Cardiac fibroblast (primary cell): ENCODE measurements at regions not wholly inside any gene's neighbourhood (a gene's known extent, or its start where the extent isn't known, plus 50 kb on each side); places are given as distances from the start of the nearest gene placed in this dataset.

ENCODE experiments used
- DNase-seq, 2 donors: peaks; one replicate each; pipeline versions ENCODE4 v3.0.0 to v3.0.0-alpha.2; 2010; ENCODE audit warnings: low read depth in 2 of 2
- H3K4me3 ChIP-seq, 2 donors: replicated peaks in 1 of 2; 1 replicate in 1 of 2; 2 replicates in 1 of 2; pipeline ENCODE4 v1.5.1; 2011; ENCODE audit warnings: low read depth in 2 of 2, low read length in 2 of 2, mild to moderate bottlenecking in 2 of 2, moderate library complexity in 1 of 2
- CTCF ChIP-seq: IDR thresholded peaks from one replicate; pipeline ENCODE4 v1.5.1; 2011; ENCODE audit warnings: low read depth, mild to moderate bottlenecking, low read length, inconsistent platforms

GRCh38 chr6:27547157-27548075, 74.5 kb upstream of the ZNF184 start:
- TF ChIP-seq CTCF: no peak
- peak overlapping the region in 1 of 2 donors; percentile 54 for H3K4me3 ChIP-seq

DNA sequence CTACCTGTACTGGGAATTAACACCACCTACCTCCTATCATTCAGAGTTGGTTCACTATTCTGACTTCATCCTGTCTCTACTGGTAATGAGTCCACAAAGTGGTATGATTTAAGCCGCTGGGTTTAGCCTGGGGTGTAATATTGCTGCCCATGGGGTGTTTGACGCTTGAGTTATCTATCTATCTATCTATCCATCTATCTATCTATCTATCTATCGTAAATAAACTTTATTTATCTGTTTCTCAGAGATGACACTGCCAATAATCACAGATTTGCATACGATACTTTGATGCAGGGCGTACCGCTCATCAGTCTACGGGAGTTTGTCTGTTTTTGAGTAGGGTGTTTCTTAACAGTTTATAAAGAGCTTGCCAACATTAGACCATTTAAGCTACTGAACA, 73.6 kb upstream of the ZNF184 start:
- DNase-seq: no peak
- no peak overlapping the region for H3K4me3 ChIP-seq
- no peak for TF ChIP-seq CTCF

More at GRCh38 chr6:27547157-27548075, 74.5 kb upstream of the ZNF184 start:
- peak; percentile 59 to 87 for DNase-seq

DNA sequence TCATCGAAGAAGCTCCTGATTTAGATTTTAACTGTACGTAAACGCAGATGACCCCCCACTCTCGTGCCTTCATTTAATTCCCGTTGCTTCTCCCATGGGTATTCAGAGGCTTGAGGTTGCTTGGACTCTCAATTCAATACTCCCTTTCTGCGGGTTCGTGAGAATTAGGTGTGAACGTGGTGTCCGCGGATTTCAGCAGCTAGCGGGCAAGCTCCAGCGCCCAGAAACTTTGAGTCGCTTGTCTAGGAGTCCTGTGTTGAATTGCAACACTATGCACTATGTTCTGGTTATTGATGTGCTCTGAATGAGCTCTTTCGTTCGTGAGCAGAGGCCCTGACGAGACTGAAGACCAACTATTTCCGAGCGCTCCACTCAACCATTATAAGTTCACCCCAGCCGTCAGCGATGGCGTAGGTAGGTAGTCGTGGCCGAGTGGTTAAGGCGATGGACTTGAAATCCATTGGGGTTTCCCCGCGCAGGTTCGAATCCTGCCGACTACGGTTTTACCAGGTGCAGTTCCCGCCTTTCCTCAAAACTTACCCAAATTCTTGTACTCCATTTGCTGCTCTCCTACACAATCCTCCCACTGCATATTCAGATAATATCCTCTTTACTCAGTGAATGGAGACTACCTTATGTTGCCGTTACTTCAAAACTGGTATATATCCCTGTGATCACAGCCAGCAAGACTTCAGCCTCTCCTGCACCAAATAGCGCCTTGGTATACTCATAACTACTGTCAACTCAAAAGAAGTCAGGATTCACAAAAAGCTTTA, 72.6 kb upstream of the ZNF184 start:
- peak overlapping the region; percentile 27 to 59 for H3K4me3 ChIP-seq
- no peak for TF ChIP-seq CTCF
- peak; percentile 59 to 94 for DNase-seq

GRCh38 chr6:27544612-27545260, 71.8 kb upstream of the ZNF184 start:
- no peak for TF ChIP-seq CTCF
- H3K4me3 ChIP-seq: peak overlapping the region; percentile 27 to 59
- DNase-seq: peak in 1 of 2 donors; percentile 12

GRCh38 chr6:27544135-27544534, 71.2 kb upstream of the ZNF184 start:
- peak overlapping the region in 1 of 2 donors; percentile 59 for H3K4me3 ChIP-seq
- peak in 1 of 2 donors; percentile 25 for DNase-seq

- TF ChIP-seq CTCF: no peak
- DNase-seq: no peak
- no peak overlapping the region for H3K4me3 ChIP-seq
Observed at GRCh38 chr6:27542485-27542884, 69.6 kb upstream of the ZNF184 start.

GRCh38 chr6:27541933-27542297, 69.0 kb upstream of the ZNF184 start:
- TF ChIP-seq CTCF: no peak
- H3K4me3 ChIP-seq: no peak overlapping the region
- DNase-seq: no peak
